Transverse colon (tissue), 4 donors: ENCODE measurements at regions not wholly inside any gene's neighbourhood (a gene's known extent, or its start where the extent isn't known, plus 50 kb on each side); places are given as distances from the start of the nearest gene placed in this dataset.

Experiments
- DNase-seq: peaks from one replicate; pipeline ENCODE4 v3.0.0-alpha.2; 2019
- H3K27ac ChIP-seq, 4 donors: fragments of 200-600 bp; sonication (generic); 2 replicates each; pipeline ENCODE4 v1.5.1; 2016 to 2018; ENCODE audit warnings: inconsistent platforms in 4 of 4
- H3K27me3 ChIP-seq: fragments of 200-600 bp; sonication (generic); 2 replicates; pipeline ENCODE4 v1.5.1; 2017; ENCODE audit warnings: inconsistent platforms
- H3K36me3 ChIP-seq, 4 donors: fragments of 200-600 bp; sonication (generic); 2 replicates each; pipeline ENCODE4 v1.5.1; 2017 to 2019; ENCODE audit warnings: inconsistent platforms in 4 of 4
- H3K4me1 ChIP-seq, 4 donors: fragments of 200-600 bp; sonication (generic); 2 replicates each; pipeline ENCODE4 v1.5.1; 2017 to 2020; ENCODE audit warnings: inconsistent platforms in 4 of 4
- H3K4me3 ChIP-seq, 4 donors: fragments of 200-600 bp; sonication (generic); 1 replicate in 1 of 4; 2 replicates in 3 of 4; pipeline versions ENCODE4 v1.5.1 to v1.6.1; 2017 to 2019; ENCODE audit warnings: inconsistent platforms in 4 of 4
- H3K9me3 ChIP-seq, 2 donors: fragments of 200-600 bp; sonication (generic); 2 replicates each; pipeline ENCODE4 v1.5.1; 2017 to 2019; ENCODE audit warnings: inconsistent platforms in 2 of 2
- EP300 ChIP-seq: sonication (generic); formaldehyde crosslinking; IDR thresholded peaks from one replicate; pipeline ENCODE4 v1.6.1; 2017; ENCODE audit warnings: antibody characterized with exemption, low read depth
- POLR2A ChIP-seq: fragments of 450-650 bp; IDR thresholded peaks from one replicate; pipeline ENCODE4 v1.6.1; 2016; ENCODE audit warnings: antibody characterized with exemption, mild to moderate bottlenecking, moderate library complexity
- POLR2AphosphoS5 ChIP-seq, 3 donors: sonication (generic); formaldehyde crosslinking; IDR thresholded peaks; one replicate each; pipeline ENCODE4 v1.6.1; 2016; ENCODE audit warnings: antibody characterized with exemption in 3 of 3
- WGBS, 2 donors: methylation state at CpG; one replicate each; pipeline ENCODE4 v1.1.5; 2018; ENCODE audit warnings: low coverage in 1 of 2; 5-methylcytosine and 5-hydroxymethylcytosine counted together
- in situ Hi-C, 4 donors: fragments of 200-750 bp; cut with MboI; loops; one replicate each; pipeline versions ENCODE4 v1.15.0 to v1.15.1; 2017; ENCODE audit warnings: low sequenced_read_pairs in 3 of 4, low pct_ligation_motif_present in 1 of 4, low pct_unique_long_range_greater_than_20kb in 1 of 4
- intact Hi-C: fragments of 100-400 bp; cut with DNase I; formaldehyde crosslinking; loops from one replicate; pipeline ENCODE4 v1.15.1; 2023; ENCODE audit warnings: low total_unique reads
- TF ChIP-seq, protein P1 (sequence below), 5 experiments: fragments of 200-600 bp in 3 of 5; fragments of 450-650 bp in 2 of 5; sonication (generic) in 3 of 5; IDR thresholded peaks; 1 replicate in 2 of 5; 2 replicates in 3 of 5; pipeline ENCODE4 v1.5.1; 2016 to 2017; ENCODE audit warnings: antibody characterized with exemption in 5 of 5, inconsistent platforms in 3 of 5, mild to moderate bottlenecking in 2 of 5, moderate library complexity in 1 of 5

DNA sequence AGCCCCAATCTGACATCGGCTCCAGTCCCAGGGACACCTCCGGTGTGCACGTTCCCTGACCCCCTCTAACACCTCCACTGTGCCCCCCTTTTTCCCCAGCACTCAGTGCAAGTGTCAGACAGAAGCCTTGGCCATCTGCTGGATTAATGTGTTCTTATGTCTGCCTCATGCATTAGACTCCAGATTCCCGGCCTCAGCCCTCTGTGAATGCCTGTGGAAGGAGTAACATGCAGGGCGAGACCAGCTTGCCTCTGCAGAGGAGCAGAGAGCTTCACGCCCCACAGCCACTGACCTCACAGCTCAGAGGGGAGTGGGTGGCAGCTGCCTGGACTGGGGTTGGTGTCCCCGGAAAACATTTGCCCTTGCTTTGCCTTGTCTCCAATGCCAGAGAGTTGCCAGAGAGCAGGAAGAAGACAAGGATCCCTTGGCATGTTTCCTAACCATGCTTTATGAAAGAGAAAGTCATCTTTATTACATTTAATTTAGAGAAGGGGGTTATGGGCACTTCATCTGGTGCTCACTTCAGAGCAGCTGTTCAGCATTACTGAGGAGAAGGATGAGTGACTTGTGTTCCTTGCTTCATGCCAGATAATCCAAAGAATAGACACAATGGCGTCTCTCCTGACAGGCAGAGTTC, 91.6 kb upstream of the CXCL12 start:
- 76 to 94% methylated on average over 4 to 8 of the region's 8 CpGs for WGBS, 2 donors
- no peaks in the 10 kb centered on the region for H3K27me3 ChIP-seq
- H3K9me3 ChIP-seq: no peaks in the 10 kb centered on the region
- H3K36me3 ChIP-seq: no peaks in the 10 kb centered on the region
- H3K4me3 ChIP-seq: no peak overlapping the region
- intact Hi-C loops: no loop called here
- H3K27ac ChIP-seq: no peak overlapping the region
- in situ Hi-C loops: no loop called here
- TF ChIP-seq, protein P1, sequence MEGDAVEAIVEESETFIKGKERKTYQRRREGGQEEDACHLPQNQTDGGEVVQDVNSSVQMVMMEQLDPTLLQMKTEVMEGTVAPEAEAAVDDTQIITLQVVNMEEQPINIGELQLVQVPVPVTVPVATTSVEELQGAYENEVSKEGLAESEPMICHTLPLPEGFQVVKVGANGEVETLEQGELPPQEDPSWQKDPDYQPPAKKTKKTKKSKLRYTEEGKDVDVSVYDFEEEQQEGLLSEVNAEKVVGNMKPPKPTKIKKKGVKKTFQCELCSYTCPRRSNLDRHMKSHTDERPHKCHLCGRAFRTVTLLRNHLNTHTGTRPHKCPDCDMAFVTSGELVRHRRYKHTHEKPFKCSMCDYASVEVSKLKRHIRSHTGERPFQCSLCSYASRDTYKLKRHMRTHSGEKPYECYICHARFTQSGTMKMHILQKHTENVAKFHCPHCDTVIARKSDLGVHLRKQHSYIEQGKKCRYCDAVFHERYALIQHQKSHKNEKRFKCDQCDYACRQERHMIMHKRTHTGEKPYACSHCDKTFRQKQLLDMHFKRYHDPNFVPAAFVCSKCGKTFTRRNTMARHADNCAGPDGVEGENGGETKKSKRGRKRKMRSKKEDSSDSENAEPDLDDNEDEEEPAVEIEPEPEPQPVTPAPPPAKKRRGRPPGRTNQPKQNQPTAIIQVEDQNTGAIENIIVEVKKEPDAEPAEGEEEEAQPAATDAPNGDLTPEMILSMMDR (IDR thresholded peaks at IDR 0.05): no peak
- H3K4me1 ChIP-seq: no peaks in the 10 kb centered on the region
- DNase-seq: no peak

DNA sequence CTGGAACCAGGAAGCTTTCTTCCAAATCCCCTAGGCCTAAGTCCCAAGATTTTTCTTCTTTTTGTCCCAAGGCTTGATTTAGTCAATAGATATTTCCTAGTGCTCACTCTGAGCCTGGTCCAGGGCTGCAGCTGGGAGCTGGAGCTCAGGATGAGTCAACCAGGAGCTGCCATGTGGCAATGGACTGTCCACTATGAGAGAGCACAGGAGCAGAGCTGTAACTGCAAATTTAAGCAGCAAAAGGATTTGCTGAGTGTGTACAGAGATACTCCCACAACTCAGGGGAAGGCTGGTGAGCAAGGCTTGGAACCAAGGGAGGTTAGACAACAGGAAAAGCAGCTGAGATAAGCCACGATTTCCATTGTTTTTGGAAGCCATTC, 92.1 kb upstream of the CXCL12 start:
- no peak overlapping the region for H3K27ac ChIP-seq
- no peaks in the 10 kb centered on the region for H3K9me3 ChIP-seq
- H3K36me3 ChIP-seq: no peaks in the 10 kb centered on the region
- in situ Hi-C loops: no loop called here
- intact Hi-C loops: no loop called here
- no peak for DNase-seq
- H3K4me3 ChIP-seq: no peak overlapping the region
- TF ChIP-seq POLR2A (no peak), EP300 (no peak), POLR2AphosphoS5 (IDR thresholded peaks at IDR 0.05) (no peak)
- TF ChIP-seq, protein P1 (IDR thresholded peaks at IDR 0.05): no peak
- WGBS, 2 donors: 44% methylated on average over 1 of the region's 1 CpG; no CpG with 5 or more reads in 1 of the 2 donors
- no peaks in the 10 kb centered on the region for H3K27me3 ChIP-seq
- no peaks in the 10 kb centered on the region for H3K4me1 ChIP-seq

DNA sequence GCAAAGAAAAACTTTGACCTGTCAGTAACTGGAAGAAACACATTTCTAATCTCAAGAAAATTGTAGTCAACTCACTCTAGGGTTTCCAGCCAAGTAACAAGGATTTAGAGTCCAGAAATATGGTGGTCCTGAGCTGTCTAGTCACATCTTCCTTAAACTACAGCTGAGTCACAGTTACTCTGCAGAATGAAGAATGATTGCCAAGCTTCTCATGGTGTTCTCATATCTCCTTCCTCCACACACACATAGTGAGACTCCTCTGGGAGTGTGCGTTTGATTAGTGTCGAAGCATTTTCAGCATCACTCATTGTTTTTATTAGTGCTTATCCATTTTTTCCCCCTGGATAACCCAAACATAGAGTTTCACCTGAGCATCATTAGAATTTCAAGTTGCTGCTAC, 93.1 kb upstream of the CXCL12 start:
- Histone ChIP-seq H3K4me3 (no peak overlapping the region), H3K9me3 (no peaks in the 10 kb centered on the region), H3K4me1 (no peaks in the 10 kb centered on the region), H3K36me3 (no peaks in the 10 kb centered on the region), H3K27ac (no peak overlapping the region), H3K27me3 (no peaks in the 10 kb centered on the region)
- DNase-seq: no peak
- intact Hi-C loops (no loop called here), in situ Hi-C loops (no loop called here)
- TF ChIP-seq EP300: no peak
- TF ChIP-seq, protein P1 (IDR thresholded peaks at IDR 0.05): no peak
- TF ChIP-seq POLR2A: no peak
- TF ChIP-seq POLR2AphosphoS5 (IDR thresholded peaks at IDR 0.05): no peak
- 83 to 84% methylated on average over 2 of the region's 2 CpGs for WGBS, 2 donors

DNA sequence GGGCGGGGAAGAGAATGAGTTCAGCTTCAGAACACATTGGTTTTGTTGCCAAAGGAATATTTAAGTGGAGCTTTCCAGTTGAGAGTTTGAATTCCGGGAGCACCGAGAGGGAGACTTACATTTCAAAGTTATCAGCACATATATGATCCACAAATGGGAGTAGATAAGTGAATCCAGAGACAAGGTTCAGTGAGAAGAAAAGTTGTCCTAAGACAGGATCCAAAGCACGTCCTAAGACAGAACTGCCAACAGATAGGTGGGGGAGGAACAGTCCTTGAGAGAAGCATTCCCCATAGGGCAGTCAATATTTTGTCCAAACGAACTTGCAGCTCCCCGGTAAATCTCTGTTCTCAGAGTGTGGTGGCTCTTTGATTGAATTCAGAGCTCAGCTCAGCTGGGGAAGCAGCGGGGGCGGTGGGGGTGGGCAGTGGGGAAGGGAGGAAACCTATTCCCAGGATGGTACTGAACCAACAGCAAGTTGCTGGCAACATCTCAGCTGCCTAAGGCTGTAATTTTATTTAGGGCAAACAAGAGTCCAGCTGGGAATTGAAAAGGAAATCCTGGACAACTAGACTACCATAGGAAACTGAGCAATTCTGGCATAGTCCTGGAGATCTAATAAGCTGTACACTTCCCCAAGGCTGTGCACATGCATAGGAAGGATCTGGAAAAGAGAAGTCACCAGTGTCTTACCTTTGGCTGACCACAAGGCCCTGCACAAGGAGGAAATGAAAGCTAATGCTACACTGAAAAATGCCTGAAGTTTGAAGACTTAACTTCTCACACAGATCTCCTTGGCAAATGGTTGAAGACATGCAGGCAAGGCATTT, 94.2 kb upstream of the CXCL12 start:
- in situ Hi-C loops (no loop called here), intact Hi-C loops (no loop called here)
- no peaks in the 10 kb centered on the region for H3K4me1 ChIP-seq
- no peaks in the 10 kb centered on the region for H3K27me3 ChIP-seq
- H3K27ac ChIP-seq: no peak overlapping the region
- WGBS, 2 donors: 20 to 71% methylated on average over 1 to 8 of the region's 8 CpGs
- H3K36me3 ChIP-seq: no peaks in the 10 kb centered on the region
- no peak for TF ChIP-seq EP300
- no peak for DNase-seq
- no peak overlapping the region for H3K4me3 ChIP-seq
- no peaks in the 10 kb centered on the region for H3K9me3 ChIP-seq

DNA sequence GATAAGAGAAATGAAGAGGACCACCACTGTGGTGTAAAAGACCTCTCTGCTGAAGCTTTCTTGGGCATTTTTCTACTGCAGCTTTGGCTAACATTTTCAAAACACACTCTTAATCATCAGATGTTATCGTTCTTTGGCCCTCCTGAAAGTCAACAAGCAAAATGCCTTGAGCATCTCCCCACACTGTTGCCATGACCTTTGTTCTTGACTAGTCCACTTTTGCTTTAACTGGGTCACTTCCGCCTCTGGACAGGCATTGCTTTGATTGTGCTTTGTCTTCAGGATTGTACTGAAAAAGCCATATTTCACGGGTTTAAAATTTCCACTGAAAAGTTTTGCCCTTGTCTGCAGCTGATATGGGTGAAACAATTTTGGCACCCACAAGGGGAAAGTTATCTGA, 107.8 kb upstream of the CXCL12 start:
- intact Hi-C loops: no loop called here
- no peaks in the 10 kb centered on the region for H3K27me3 ChIP-seq
- TF ChIP-seq, protein P1 (IDR thresholded peaks at IDR 0.05): no peak
- no peak for TF ChIP-seq POLR2AphosphoS5 (IDR thresholded peaks at IDR 0.05)
- no peak for TF ChIP-seq EP300
- no peak for TF ChIP-seq POLR2A
- H3K27ac ChIP-seq: no peak overlapping the region
- H3K9me3 ChIP-seq: no peaks in the 10 kb centered on the region
- no peaks in the 10 kb centered on the region for H3K4me1 ChIP-seq
- in situ Hi-C loops: no loop called here
- no peak for DNase-seq
- H3K36me3 ChIP-seq: no peaks in the 10 kb centered on the region
- no peak overlapping the region for H3K4me3 ChIP-seq
- WGBS, 2 donors: 40 to 63% methylated on average over 3 of the region's 3 CpGs
